ENCODE measurements at regions not wholly inside any gene's neighbourhood (a gene's known extent, or its start where the extent isn't known, plus 50 kb on each side); places are given as distances from the start of the nearest gene placed in this dataset.

DNA sequence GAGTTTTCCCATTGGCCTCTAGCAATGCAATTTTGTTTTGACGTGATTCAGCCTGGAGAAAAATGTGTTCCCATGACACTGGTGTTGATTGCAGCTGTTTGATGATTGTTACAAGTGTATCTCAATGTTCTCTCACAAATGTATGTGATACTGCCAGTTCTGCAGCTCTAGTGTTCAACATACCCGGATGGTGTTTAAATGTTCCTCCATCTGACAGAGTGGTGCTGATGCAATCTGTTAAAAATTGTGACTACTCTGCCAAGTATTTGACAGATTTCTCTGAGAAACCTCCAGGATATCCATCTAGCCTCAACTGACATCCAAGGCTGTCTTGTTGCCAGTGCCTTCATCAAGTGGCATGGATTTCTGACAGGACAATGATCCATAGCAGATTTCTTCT, 657.2 kb upstream of the DIAPH2 start:
- ChIA-PET CTCF (ENCODE audit: partially characterized antibody) (interaction anchor here (0.7 kb wide), 1 partner anchor 79 kb away, joined by 3 read pairs; no protein-coding TSS in a partner anchor), POLR2A (ENCODE audit: partially characterized antibody) (no interaction called here)

More for the DNA sequence above, 657.2 kb upstream of the DIAPH2 start:
- Histone ChIP-seq H3K18ac (ENCODE audit: extremely low read depth, low read length) (no peak overlapping the region), H3K79me1 (ENCODE audit: low read depth, low read length) (no peaks in the 10 kb centered on the region), H3K4me3 (ENCODE audit: extremely low read depth in 1 of 4, insufficient read depth in 2 of 4, low read depth in 3 of 4, low read length in 4 of 4) (no peak overlapping the region), H3K4me2 (ENCODE audit: insufficient read depth in 1 of 2, low read depth in 2 of 2, low read length in 2 of 2) (no peak overlapping the region), H3K9ac (replicated peaks in 1 of 4; ENCODE audit: extremely low read depth in 1 of 4, low read depth in 3 of 4, low read length in 3 of 4) (no peak overlapping the region), H2BK15ac (ENCODE audit: low read length) (no peak overlapping the region), H3K79me2 (ENCODE audit: control insufficient read depth in 1 of 2, insufficient read depth in 2 of 2, low read length in 2 of 2) (no peaks in the 10 kb centered on the region), H2AFZ (ENCODE audit: low read length) (no peak overlapping the region), H3K27ac (ENCODE audit: low read depth, low read length) (no peak overlapping the region), H4K91ac (replicated peaks; ENCODE audit: insufficient read length, low read length) (no peak overlapping the region), H2BK120ac (replicated peaks; ENCODE audit: low read depth, low read length) (no peak overlapping the region), H3K27me3 (replicated peaks in 1 of 4; ENCODE audit: control insufficient read depth in 3 of 4, extremely low read depth in 1 of 4, insufficient read depth in 3 of 4, low read length in 3 of 4) (no peaks in the 10 kb centered on the region), H2BK20ac (ENCODE audit: low read length) (no peak overlapping the region), H3K36me3 (ENCODE audit: control insufficient read depth in 2 of 4, insufficient read depth in 4 of 4, low read length in 3 of 4) (no peaks in the 10 kb centered on the region), H3K56ac (replicated peaks; ENCODE audit: insufficient read length, low read depth, low read length) (no peak overlapping the region), H4K5ac (ENCODE audit: insufficient read length, low read depth, low read length) (no peak overlapping the region), H3K4me1 (replicated peaks in 1 of 4; ENCODE audit: control insufficient read depth in 3 of 4, insufficient read depth in 4 of 4, low read length in 3 of 4) (no peaks in the 10 kb centered on the region), H2BK5ac (ENCODE audit: low read depth, low read length) (no peak overlapping the region), H4K20me1 (replicated peaks in 1 of 2; ENCODE audit: control insufficient read depth in 1 of 2, insufficient read depth in 2 of 2, low read length in 2 of 2) (no peaks in the 10 kb centered on the region), H3K23me2 (ENCODE audit: low read depth, low read length) (no peaks in the 10 kb centered on the region), H2BK12ac (ENCODE audit: low read depth, low read length) (no peak overlapping the region), H4K8ac (ENCODE audit: extremely low read depth, insufficient read depth, low read length) (no peak overlapping the region), H3K23ac (ENCODE audit: insufficient read length) (no peak overlapping the region), H2AK5ac (ENCODE audit: low read depth, low read length) (no peak overlapping the region), H3K4ac (replicated peaks; ENCODE audit: insufficient read length, low read depth, low read length) (no peak overlapping the region), H3K14ac (ENCODE audit: insufficient read length) (no peak overlapping the region), H3K9me3 (ENCODE audit: insufficient read depth in 2 of 2, low read depth in 1 of 2, low read length in 1 of 2) (no peaks in the 10 kb centered on the region)
- no peak for TF ChIP-seq ASH2L (IDR thresholded peaks at IDR 0.05; ENCODE audit: low read length)
- WGBS, 2 experiments (ENCODE audit: extremely low coverage in 1 of 2, insufficient coverage in 1 of 2, insufficient read length in 1 of 2, insufficient replicate concordance in 2 of 2, low coverage in 1 of 2, low lambda C conversion rate in 2 of 2, missing lambda C conversion rate in 1 of 2), result 81% methylated on average over 2 of the region's 2 CpGs; no CpG with 5 or more reads in 1 of the 2 experiments
- FAIRE-seq (no peak), DNase-seq (ENCODE audit: low read depth in 1 of 2, low spot score in 2 of 2) (no peak)

All from H1 (cell line).